Fibroblast of mammary gland (primary cell): ENCODE measurements at regions not wholly inside any gene's neighbourhood (a gene's known extent, or its start where the extent isn't known, plus 50 kb on each side); places are given as distances from the start of the nearest gene placed in this dataset.
A peak's percentile ranks its signal among the peaks of the same experiment; 100 is the strongest.

ENCODE experiments used
- DNase-seq: peaks from one replicate; pipeline ENCODE4 v3.0.0-alpha.2; 2010; ENCODE audit warnings: low read depth
- H3K4me3 ChIP-seq: 2 replicates; pipeline ENCODE4 v1.5.1; 2011; ENCODE audit warnings: low read depth, mild to moderate bottlenecking, low read length, moderate library complexity; ENCODE audit not compliant: control insufficient read depth
- CTCF ChIP-seq: conservative IDR thresholded peaks from 2 replicates; pipeline ENCODE4 v1.5.1; 2011; ENCODE audit warnings: low read depth, low read length, inconsistent platforms; ENCODE audit not compliant: control insufficient read depth, insufficient read depth

GRCh38 chr5:128736553-128736952 lies 198.5 kb upstream of the FBN2 start:
- H3K4me3 ChIP-seq, result no peak overlapping the region
- TF ChIP-seq CTCF, result no peak
- DNase-seq, result no peak

- no peak for TF ChIP-seq CTCF
- no peak for DNase-seq
- no peak overlapping the region for H3K4me3 ChIP-seq
Measured at GRCh38 chr5:128749136-128749898, 211.3 kb upstream of the FBN2 start.

- no peak for TF ChIP-seq CTCF
- no peak overlapping the region for H3K4me3 ChIP-seq
- DNase-seq, result no peak
Measured at GRCh38 chr5:128750155-128750554, 212.1 kb upstream of the FBN2 start.

- H3K4me3 ChIP-seq, result no peak overlapping the region
- no peak for DNase-seq
- no peak for TF ChIP-seq CTCF
Measured at GRCh38 chr5:128757196-128757959, 207.9 kb upstream of the SLC27A6 start.

- no peak for TF ChIP-seq CTCF
- peak; percentile 12 for DNase-seq
- no peak overlapping the region for H3K4me3 ChIP-seq
Measured at GRCh38 chr5:128762661-128763306, 202.5 kb upstream of the SLC27A6 start.

GRCh38 chr5:128763321-128763720 lies 202.0 kb upstream of the SLC27A6 start:
- TF ChIP-seq CTCF, result no peak
- no peak overlapping the region for H3K4me3 ChIP-seq
- DNase-seq, result peak; percentile 11
